ENCODE measurements at regions not wholly inside any gene's neighbourhood (a gene's known extent, or its start where the extent isn't known, plus 50 kb on each side); places are given as distances from the start of the nearest gene placed in this dataset.
A peak's percentile ranks its signal among the peaks of the same experiment; 100 is the strongest.

GRCh38 chr5:39497322-39497721 lies 72.5 kb upstream of the DAB2 start:
- no peak for DNase-seq (ENCODE audit: low read depth)

DNA sequence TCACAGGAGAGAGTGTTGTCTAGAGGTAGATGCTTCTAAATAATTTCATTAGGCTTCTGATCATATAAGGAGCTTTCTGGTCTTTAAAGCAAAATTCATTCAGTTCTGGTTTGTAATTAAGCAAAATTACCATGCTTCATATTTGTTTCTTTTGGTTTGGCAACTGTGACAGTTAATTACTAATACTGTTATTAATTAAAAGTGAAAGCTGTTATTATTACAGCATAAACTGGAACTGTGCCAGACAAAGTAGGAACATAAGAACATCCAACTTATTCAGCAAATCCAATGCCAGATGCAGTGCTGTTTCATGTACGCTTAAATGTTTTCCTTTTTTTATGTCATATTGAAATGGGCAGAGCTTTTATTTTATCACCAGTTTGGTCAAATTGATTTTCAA lies 70.4 kb upstream of the DAB2 start:
- DNase-seq (ENCODE audit: low read depth): no peak

DNA sequence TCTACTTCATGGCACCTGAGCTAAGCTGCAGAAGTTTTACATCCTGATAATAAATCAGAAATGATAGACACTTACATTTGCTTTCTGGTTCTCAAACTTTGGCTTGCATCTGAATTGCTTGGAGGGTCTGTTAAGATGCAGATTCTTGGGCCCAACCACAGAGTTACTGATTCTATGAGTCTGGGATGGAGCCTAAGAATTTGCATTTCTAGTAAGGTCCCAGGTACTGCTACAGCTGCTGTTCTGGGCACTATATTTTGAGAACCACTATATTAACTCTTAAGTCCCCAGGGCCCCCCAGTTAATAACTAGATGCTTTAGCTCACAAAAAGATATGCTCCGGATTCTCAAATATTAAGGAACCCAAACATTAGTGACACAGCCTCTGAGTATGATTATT lies 69.8 kb upstream of the DAB2 start:
- DNase-seq (ENCODE audit: low read depth): no peak

GRCh38 chr5:39494107-39494510 lies 69.3 kb upstream of the DAB2 start:
- peak; percentile 40 for DNase-seq (ENCODE audit: low read depth)

- no peak for DNase-seq (ENCODE audit: low read depth)
These were observed 66.4 kb upstream of the DAB2 start for GRCh38 chr5:39491210-39491609.

DNA sequence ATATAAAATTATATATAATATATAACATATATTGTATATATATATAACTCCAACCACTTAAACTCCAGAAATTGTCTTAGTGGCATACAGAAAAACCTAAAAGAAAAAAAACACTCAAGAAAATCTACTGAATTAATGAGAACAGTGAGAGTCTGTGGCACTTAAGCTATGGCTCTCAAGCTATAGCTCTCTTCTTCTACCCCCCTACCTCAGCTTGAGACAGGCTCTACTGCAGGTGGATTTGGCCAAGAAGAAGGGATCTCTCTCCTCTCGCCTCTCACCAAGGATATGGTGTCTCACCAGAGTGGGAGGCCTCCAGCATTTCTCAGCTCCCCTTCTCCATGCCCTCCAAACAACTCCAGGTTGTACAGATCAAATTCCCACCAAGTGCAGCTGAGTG lies 64.5 kb upstream of the DAB2 start:
- no peak for DNase-seq (ENCODE audit: low read depth)

DNA sequence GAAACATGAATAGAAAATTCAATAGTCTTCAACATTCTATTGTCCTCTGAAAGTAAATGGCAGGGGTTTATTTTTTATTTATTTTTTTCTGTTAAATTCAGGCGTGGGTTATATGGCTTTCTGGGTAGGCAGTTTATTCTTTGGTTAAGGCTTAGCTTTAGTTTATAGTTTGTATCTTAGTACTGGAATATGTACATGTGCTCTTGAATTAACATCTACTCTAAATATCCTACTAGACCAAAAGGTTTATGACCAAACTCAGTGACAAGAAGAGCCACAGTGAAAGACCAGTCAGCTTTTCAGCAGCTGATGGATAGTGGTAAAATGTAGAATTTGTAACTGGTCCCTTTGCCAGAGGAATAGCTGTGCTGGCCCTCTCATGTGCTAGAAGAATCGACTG lies 62.0 kb upstream of the DAB2 start:
- no peak for DNase-seq (ENCODE audit: low read depth)

GRCh38 chr5:39486361-39486760 lies 61.6 kb upstream of the DAB2 start:
- no peak for DNase-seq (ENCODE audit: low read depth)

GRCh38 chr5:39485079-39485478 lies 60.3 kb upstream of the DAB2 start:
- DNase-seq (ENCODE audit: low read depth): no peak

- DNase-seq (ENCODE audit: low read depth): no peak
These were observed 59.9 kb upstream of the DAB2 start for GRCh38 chr5:39484673-39485072.

- DNase-seq (ENCODE audit: low read depth): no peak
These were observed 57.3 kb upstream of the DAB2 start for GRCh38 chr5:39482098-39482497.

GRCh38 chr5:39479537-39479936 lies 54.8 kb upstream of the DAB2 start:
- no peak for DNase-seq (ENCODE audit: low read depth)

DNA sequence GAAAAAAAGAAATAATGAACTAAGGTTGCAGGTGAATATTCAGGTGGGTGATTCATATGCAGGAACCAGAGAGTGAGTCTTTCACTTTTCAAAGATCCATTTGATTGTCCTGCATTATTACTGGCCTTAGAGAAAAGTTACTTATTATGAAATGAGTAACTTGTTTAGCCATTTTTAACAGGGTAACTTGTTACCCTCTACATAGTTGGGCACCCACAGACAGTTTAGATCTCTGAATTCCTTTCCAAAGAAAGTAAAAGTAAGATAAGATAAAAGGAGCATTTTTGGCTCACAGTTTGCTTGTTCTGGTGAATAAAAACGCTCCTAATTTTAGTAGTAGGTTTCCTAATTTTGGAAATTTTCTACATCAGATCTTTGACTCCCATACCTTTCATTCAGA lies 54.1 kb upstream of the DAB2 start:
- no peak for DNase-seq (ENCODE audit: low read depth)

- DNase-seq (ENCODE audit: low read depth): no peak
These were observed 52.1 kb upstream of the DAB2 start for GRCh38 chr5:39476843-39477220.

- peak; percentile 37 for DNase-seq (ENCODE audit: low read depth)
These were observed 51.4 kb upstream of the DAB2 start for GRCh38 chr5:39475881-39476842.

- no peak for DNase-seq (ENCODE audit: low read depth)
These were observed 50.4 kb upstream of the DAB2 start for GRCh38 chr5:39475159-39475571.

Measured in myocyte (in vitro differentiated cells).